ENCODE measurements at regions not wholly inside any gene's neighbourhood (a gene's known extent, or its start where the extent isn't known, plus 50 kb on each side); places are given as distances from the start of the nearest gene placed in this dataset.

- ATAC-seq, result no peak
These were observed 187.3 kb upstream of the LEF1 start for GRCh38 chr4:108355902-108356535.

GRCh38 chr4:108355186-108355901, 186.6 kb upstream of the LEF1 start:
- H3K36me3 ChIP-seq (ENCODE audit: insufficient read depth in 1 of 2, low read depth in 1 of 2), result no peaks in the 10 kb centered on the region
- peaks cover 0 to 5% (median 3%) of the 10 kb centered on the region in 3 donors for H3K27me3 ChIP-seq (ENCODE audit: insufficient read depth in 3 of 3, low read length in 2 of 3)
- intact Hi-C loops (cut with DNase I), result no loop called here
- no peaks in the 10 kb centered on the region for H3K9me3 ChIP-seq
- no peak overlapping the region for H3K27ac ChIP-seq
- no peak for ATAC-seq
- DNase-seq, result no peak
- 54 to 65% (median 54%) methylated on average over 4 of the region's 4 CpGs for WGBS, 3 donors
- H3K4me1 ChIP-seq, result no peaks in the 10 kb centered on the region
- TF ChIP-seq CTCF (IDR thresholded peaks at IDR 0.05), result no peak
- no peak overlapping the region for H3K4me3 ChIP-seq

More at GRCh38 chr4:108355902-108356535, 187.3 kb upstream of the LEF1 start:
- no peak overlapping the region for H3K27ac ChIP-seq
- H3K9me3 ChIP-seq, result no peaks in the 10 kb centered on the region
- H3K27me3 ChIP-seq (ENCODE audit: insufficient read depth in 3 of 3, low read length in 2 of 3), result peaks cover 0 to 12% (median 3%) of the 10 kb centered on the region in 3 donors
- DNase-seq, result no peak
- H3K4me3 ChIP-seq, result no peak overlapping the region
- no peak for TF ChIP-seq CTCF (IDR thresholded peaks at IDR 0.05)
- no peaks in the 10 kb centered on the region for H3K4me1 ChIP-seq
- H3K36me3 ChIP-seq (ENCODE audit: insufficient read depth in 1 of 2, low read depth in 1 of 2), result no peaks in the 10 kb centered on the region
- 66 to 81% (median 68%) methylated on average over 7 of the region's 7 CpGs for WGBS, 3 donors
- intact Hi-C loops (cut with DNase I), result no loop called here

- ATAC-seq (no peak), DNase-seq (no peak)
- no peak overlapping the region for H3K4me3 ChIP-seq
- WGBS, 3 donors, result 54 to 58% (median 55%) methylated on average over 6 of the region's 6 CpGs
- no peak overlapping the region for H3K27ac ChIP-seq
- no peak for TF ChIP-seq CTCF (IDR thresholded peaks at IDR 0.05)
- no peaks in the 10 kb centered on the region for H3K4me1 ChIP-seq
- intact Hi-C loops (cut with DNase I), result no loop called here
- peaks cover 0 to 2% (median 0%) of the 10 kb centered on the region in 3 donors for H3K27me3 ChIP-seq (ENCODE audit: insufficient read depth in 3 of 3, low read length in 2 of 3)
- no peaks in the 10 kb centered on the region for H3K36me3 ChIP-seq (ENCODE audit: insufficient read depth in 1 of 2, low read depth in 1 of 2)
- no peaks in the 10 kb centered on the region for H3K9me3 ChIP-seq
These were observed 184.1 kb upstream of the LEF1 start for GRCh38 chr4:108352664-108353308.

- no peak for ATAC-seq
- intact Hi-C loops (cut with DNase I), result no loop called here
- 54 to 77% (median 55%) methylated on average over 1 of the region's 1 CpG for WGBS, 3 donors
These were observed 183.1 kb upstream of the LEF1 start for GRCh38 chr4:108351791-108352190.

More at GRCh38 chr4:108351791-108352190, 183.1 kb upstream of the LEF1 start:
- no peaks in the 10 kb centered on the region for H3K4me1 ChIP-seq
- no peaks in the 10 kb centered on the region for H3K36me3 ChIP-seq (ENCODE audit: insufficient read depth in 1 of 2, low read depth in 1 of 2)
- no peak overlapping the region for H3K4me3 ChIP-seq
- no peak for DNase-seq
- H3K9me3 ChIP-seq, result no peaks in the 10 kb centered on the region
- peaks cover 0 to 2% (median 0%) of the 10 kb centered on the region in 3 donors for H3K27me3 ChIP-seq (ENCODE audit: insufficient read depth in 3 of 3, low read length in 2 of 3)
- no peak for TF ChIP-seq CTCF (IDR thresholded peaks at IDR 0.05)
- no peak overlapping the region for H3K27ac ChIP-seq

All from psoas muscle (tissue), 7 donors.